Duodenal mucosa (tissue), 2 donors: ENCODE measurements at regions not wholly inside any gene's neighbourhood (a gene's known extent, or its start where the extent isn't known, plus 50 kb on each side); places are given as distances from the start of the nearest gene placed in this dataset.

Source experiments
- H3K27ac ChIP-seq: one replicate; pipeline ENCODE4 v1.7.0; 2013; ENCODE audit warnings: low read depth, low read length
- H3K27me3 ChIP-seq, 2 donors: one replicate each; pipeline ENCODE4 v1.7.0; 2013; ENCODE audit warnings: low read length in 2 of 2, control low read depth in 1 of 2; ENCODE audit not compliant: insufficient read depth in 2 of 2, control insufficient read depth in 1 of 2
- H3K36me3 ChIP-seq, 2 donors: one replicate each; pipeline ENCODE4 v1.7.0; 2013; ENCODE audit warnings: low read length in 2 of 2, control low read depth in 1 of 2; ENCODE audit not compliant: insufficient read depth in 2 of 2, control insufficient read depth in 1 of 2
- H3K4me1 ChIP-seq, 2 donors: one replicate each; pipeline ENCODE4 v1.7.0; 2013; ENCODE audit warnings: low read length in 2 of 2, control low read depth in 1 of 2; ENCODE audit not compliant: insufficient read depth in 2 of 2, control insufficient read depth in 1 of 2
- H3K4me3 ChIP-seq, 2 donors: one replicate each; pipeline ENCODE4 v1.7.0; 2013; ENCODE audit warnings: low read length in 2 of 2, low read depth in 1 of 2
- H3K9ac ChIP-seq, 2 donors: one replicate each; pipeline ENCODE4 v1.7.0; 2013; ENCODE audit warnings: low read length in 2 of 2, low read depth in 1 of 2
- H3K9me3 ChIP-seq, 2 donors: one replicate each; pipeline ENCODE4 v1.7.0; 2013; ENCODE audit warnings: low read length in 2 of 2, control low read depth in 1 of 2; ENCODE audit not compliant: control insufficient read depth in 1 of 2

DNA sequence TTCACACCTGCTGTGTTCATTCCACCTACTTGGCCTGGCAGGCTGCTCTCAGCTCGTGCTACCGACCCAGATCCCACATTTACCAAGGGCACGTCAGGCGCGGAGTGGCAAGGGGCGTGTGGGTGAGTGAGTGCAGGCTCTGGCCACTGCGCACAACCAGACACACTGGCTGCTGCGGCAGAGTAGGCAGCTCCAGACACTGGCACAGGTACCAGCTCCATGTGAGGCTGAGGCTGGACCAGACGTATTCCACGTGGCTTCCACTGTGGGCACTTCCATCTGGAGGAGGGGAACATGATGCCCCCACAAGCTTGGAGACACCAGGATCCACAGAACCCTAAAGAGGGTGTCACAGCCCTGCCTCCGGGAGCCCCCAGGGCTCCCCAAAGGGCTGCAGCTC lies 74.6 kb upstream of the ZNF804A start:
- Histone ChIP-seq H3K36me3 (no peaks in the 10 kb centered on the region), H3K9me3 (peaks cover 13 to 18% of the 10 kb centered on the region in 2 donors), H3K9ac (no peak overlapping the region), H3K27ac (no peak overlapping the region), H3K4me1 (no peaks in the 10 kb centered on the region), H3K4me3 (no peak overlapping the region), H3K27me3 (no peaks in the 10 kb centered on the region)

GRCh38 chr2:184524551-184525382 lies 73.6 kb upstream of the ZNF804A start:
- no peaks in the 10 kb centered on the region for H3K4me1 ChIP-seq
- H3K27me3 ChIP-seq: no peaks in the 10 kb centered on the region
- H3K9ac ChIP-seq: no peak overlapping the region
- no peak overlapping the region for H3K4me3 ChIP-seq
- peaks cover 19 to 22% of the 10 kb centered on the region in 2 donors for H3K9me3 ChIP-seq
- no peaks in the 10 kb centered on the region for H3K36me3 ChIP-seq
- no peak overlapping the region for H3K27ac ChIP-seq

GRCh38 chr2:184527058-184527457 lies 71.3 kb upstream of the ZNF804A start:
- Histone ChIP-seq H3K9me3 (peaks cover 19 to 22% of the 10 kb centered on the region in 2 donors), H3K27me3 (no peaks in the 10 kb centered on the region), H3K4me1 (no peaks in the 10 kb centered on the region), H3K9ac (no peak overlapping the region), H3K27ac (no peak overlapping the region), H3K4me3 (no peak overlapping the region), H3K36me3 (no peaks in the 10 kb centered on the region)

- no peak overlapping the region for H3K27ac ChIP-seq
- H3K9me3 ChIP-seq: peaks cover 19 to 22% of the 10 kb centered on the region in 2 donors
- no peaks in the 10 kb centered on the region for H3K27me3 ChIP-seq
- no peak overlapping the region for H3K9ac ChIP-seq
- no peaks in the 10 kb centered on the region for H3K36me3 ChIP-seq
- no peaks in the 10 kb centered on the region for H3K4me1 ChIP-seq
- peak overlapping the region in 1 of 2 donors; percentile 8 for H3K4me3 ChIP-seq
Measured at GRCh38 chr2:184528119-184528518, 70.2 kb upstream of the ZNF804A start.

DNA sequence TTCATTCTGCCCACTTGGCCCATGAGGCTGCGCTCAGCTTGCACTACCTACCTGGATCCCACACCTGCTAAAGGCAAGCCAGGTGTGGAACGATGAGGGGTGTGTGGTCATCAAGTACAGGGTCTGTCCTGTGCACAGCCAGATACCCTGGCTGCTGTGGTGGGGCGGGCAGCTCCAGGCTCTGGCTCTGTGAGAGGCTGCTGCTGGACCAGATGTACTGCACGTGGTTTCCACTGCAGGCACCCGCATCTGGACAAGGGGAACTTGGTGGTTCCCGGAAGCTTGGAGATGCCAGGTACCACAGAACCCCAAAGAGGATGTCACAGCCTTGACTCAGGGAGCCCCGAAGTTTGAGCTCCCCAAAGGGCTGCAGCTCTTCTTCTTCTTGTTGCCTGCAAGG lies 68.1 kb upstream of the ZNF804A start:
- Histone ChIP-seq H3K4me1 (no peaks in the 10 kb centered on the region), H3K27ac (no peak overlapping the region), H3K27me3 (no peaks in the 10 kb centered on the region), H3K36me3 (no peaks in the 10 kb centered on the region), H3K9ac (no peak overlapping the region), H3K9me3 (peaks cover 16 to 22% of the 10 kb centered on the region in 2 donors), H3K4me3 (no peak overlapping the region)

GRCh38 chr2:184530959-184531358 lies 67.4 kb upstream of the ZNF804A start:
- H3K9me3 ChIP-seq: peaks cover 16 to 22% of the 10 kb centered on the region in 2 donors
- no peak overlapping the region for H3K27ac ChIP-seq
- no peaks in the 10 kb centered on the region for H3K36me3 ChIP-seq
- H3K4me1 ChIP-seq: no peaks in the 10 kb centered on the region
- H3K9ac ChIP-seq: no peak overlapping the region
- no peak overlapping the region for H3K4me3 ChIP-seq
- no peaks in the 10 kb centered on the region for H3K27me3 ChIP-seq

GRCh38 chr2:184532551-184532950 lies 65.8 kb upstream of the ZNF804A start:
- peaks cover 15 to 16% of the 10 kb centered on the region in 2 donors for H3K9me3 ChIP-seq
- no peak overlapping the region for H3K9ac ChIP-seq
- H3K4me3 ChIP-seq: no peak overlapping the region
- H3K27me3 ChIP-seq: no peaks in the 10 kb centered on the region
- H3K36me3 ChIP-seq: no peaks in the 10 kb centered on the region
- no peaks in the 10 kb centered on the region for H3K4me1 ChIP-seq
- H3K27ac ChIP-seq: no peak overlapping the region

GRCh38 chr2:184534986-184535385 lies 63.3 kb upstream of the ZNF804A start:
- no peaks in the 10 kb centered on the region for H3K27me3 ChIP-seq
- H3K27ac ChIP-seq: no peak overlapping the region
- H3K4me1 ChIP-seq: no peaks in the 10 kb centered on the region
- no peaks in the 10 kb centered on the region for H3K36me3 ChIP-seq
- no peak overlapping the region for H3K4me3 ChIP-seq
- no peak overlapping the region for H3K9ac ChIP-seq
- no peaks in the 10 kb centered on the region for H3K9me3 ChIP-seq

DNA sequence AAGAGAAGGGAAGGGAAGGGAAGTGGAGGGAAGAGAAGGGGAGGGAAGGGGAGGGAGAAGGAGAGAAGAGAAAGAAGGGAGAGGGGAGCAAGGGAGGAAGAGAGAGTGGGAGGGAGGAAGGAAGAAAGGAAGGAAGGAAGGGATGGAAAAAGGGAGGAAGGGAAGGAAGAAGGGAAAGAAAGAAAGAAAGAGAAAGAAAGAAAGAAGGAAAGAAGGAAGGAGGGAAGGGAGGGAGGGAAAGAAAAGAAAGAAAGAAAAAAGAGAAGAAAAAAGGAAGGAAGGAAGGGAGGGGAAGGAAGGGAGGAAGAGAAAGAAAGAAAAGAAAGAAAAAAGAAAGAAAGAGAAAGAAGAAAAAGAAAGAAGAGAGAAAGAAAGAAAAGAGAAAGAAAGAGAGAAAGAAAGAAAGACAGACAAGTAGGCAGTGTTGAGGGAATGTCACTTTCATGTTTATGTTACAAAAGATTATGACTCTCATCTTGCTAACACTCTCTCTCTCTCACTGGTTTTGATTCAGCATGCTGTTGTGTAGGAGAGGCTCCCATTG lies 58.0 kb upstream of the ZNF804A start:
- Histone ChIP-seq H3K27ac (no peak overlapping the region), H3K4me3 (no peak overlapping the region), H3K27me3 (no peaks in the 10 kb centered on the region), H3K9ac (no peak overlapping the region), H3K4me1 (no peaks in the 10 kb centered on the region), H3K9me3 (no peaks in the 10 kb centered on the region), H3K36me3 (no peaks in the 10 kb centered on the region)

DNA sequence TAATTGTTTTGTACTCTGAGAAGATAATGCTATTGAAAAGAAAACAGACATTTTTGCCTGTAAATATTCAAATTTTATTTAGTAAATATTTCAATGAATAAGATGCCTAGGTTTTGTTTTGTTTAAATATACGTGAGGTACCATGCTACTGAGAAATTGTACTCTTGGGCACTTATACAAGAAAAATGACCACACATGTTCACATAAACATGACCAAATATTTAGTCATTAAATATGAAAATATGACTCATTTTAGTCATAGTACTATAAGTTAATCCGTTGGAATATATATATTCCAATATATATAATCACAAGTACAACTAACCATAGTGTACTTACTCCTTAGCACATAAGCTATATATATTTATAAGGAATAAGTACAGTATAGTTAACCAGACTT lies 56.7 kb upstream of the ZNF804A start:
- Histone ChIP-seq H3K27me3 (no peaks in the 10 kb centered on the region), H3K27ac (no peak overlapping the region), H3K4me1 (no peaks in the 10 kb centered on the region), H3K9ac (no peak overlapping the region), H3K36me3 (no peaks in the 10 kb centered on the region), H3K4me3 (no peak overlapping the region), H3K9me3 (no peaks in the 10 kb centered on the region)
